PFSK-1 (cell line): ENCODE measurements at regions not wholly inside any gene's neighbourhood (a gene's known extent, or its start where the extent isn't known, plus 50 kb on each side); places are given as distances from the start of the nearest gene placed in this dataset.

Source experiments
- POLR2AphosphoS5 ChIP-seq: IDR thresholded peaks from 2 replicates; pipeline ENCODE4 v1.6.1; 2012; ENCODE audit warnings: low read depth, mild to moderate bottlenecking, control low read depth, low read length, moderate library complexity
- REST ChIP-seq, 2 experiments: IDR thresholded peaks; 2 replicates each; pipeline versions ENCODE4 v1.6.1 to v1.8.0; 2011 to 2012; ENCODE audit warnings: low read depth in 2 of 2, low read length in 2 of 2, control low read depth in 1 of 2, inconsistent platforms in 1 of 2, mild to moderate bottlenecking in 1 of 2, moderate library complexity in 1 of 2; ENCODE audit not compliant: insufficient read depth in 1 of 2
- SIN3A ChIP-seq: IDR thresholded peaks from 2 replicates; pipeline ENCODE4 v1.6.1; 2012; ENCODE audit warnings: mild to moderate bottlenecking, low read length, moderate library complexity, borderline replicate concordance; ENCODE audit not compliant: insufficient read depth
- TAF1 ChIP-seq: IDR thresholded peaks from 2 replicates; pipeline ENCODE4 v1.6.1; 2012; ENCODE audit warnings: low read length, control low read depth, borderline replicate concordance; ENCODE audit not compliant: insufficient read depth

- TF ChIP-seq SIN3A: no peak
- TF ChIP-seq POLR2AphosphoS5: no peak
- TF ChIP-seq REST (IDR thresholded peaks at IDR 0.05; ENCODE audit: insufficient read depth in 1 of 2, low read depth in 2 of 2, low read length in 2 of 2): no peak
- TF ChIP-seq TAF1: no peak
Measured at GRCh38 chr1:244337839-244338238, 113.9 kb downstream of the ADSS2 start.
